ENCODE measurements at regions not wholly inside any gene's neighbourhood (a gene's known extent, or its start where the extent isn't known, plus 50 kb on each side); places are given as distances from the start of the nearest gene placed in this dataset.

- TF ChIP-seq YY1 (IDR thresholded peaks at IDR 0.05; ENCODE audit: insufficient read depth, insufficient read length) = no peak
- no peak for TF ChIP-seq ZNF274 (IDR thresholded peaks at IDR 0.05; ENCODE audit: low read depth, low read length)
Measured at GRCh38 chr4:12880844-12881243, 603.3 kb downstream of the RAB28 start.

Measured in NT2/D1 (cell line).